ENCODE measurements at regions not wholly inside any gene's neighbourhood (a gene's known extent, or its start where the extent isn't known, plus 50 kb on each side); places are given as distances from the start of the nearest gene placed in this dataset.

DNA sequence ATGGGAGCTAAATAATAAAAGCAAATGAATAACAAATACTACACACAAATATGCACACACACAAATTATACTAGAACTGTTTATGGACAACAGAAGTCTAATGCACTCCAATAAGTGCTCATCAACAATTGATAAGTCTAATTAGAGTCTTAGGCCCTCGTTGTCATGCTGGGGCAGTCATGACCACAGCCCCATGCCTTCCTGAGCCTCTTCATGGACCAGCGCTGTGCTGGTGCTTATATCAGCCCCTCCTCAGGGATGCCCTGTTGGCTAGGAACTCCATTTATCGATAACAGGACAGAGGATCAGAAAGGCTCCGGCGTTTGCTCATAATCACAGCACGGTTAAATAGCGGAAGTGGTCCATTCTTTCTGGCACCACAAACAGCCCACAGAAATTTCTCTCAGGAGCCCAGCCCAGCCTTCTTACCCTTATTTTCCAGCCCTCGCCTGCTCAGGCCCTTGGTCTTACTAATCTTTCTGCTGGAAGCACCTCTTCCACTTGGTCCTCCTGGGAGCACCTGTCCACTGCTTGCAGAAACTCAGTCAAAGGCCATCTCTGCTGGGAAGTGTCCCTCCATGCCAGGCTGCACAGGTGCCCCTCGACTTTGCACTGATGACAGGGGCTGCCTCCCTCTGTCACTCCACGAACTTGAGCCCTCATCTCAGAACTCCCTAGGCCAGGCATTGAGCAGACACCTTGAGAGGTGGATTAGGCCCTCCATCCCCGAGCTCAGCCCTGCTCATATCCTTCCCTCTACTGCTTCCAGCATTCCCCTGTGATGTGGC is 500.2 kb upstream of the HS6ST1 start:
- TF ChIP-seq EZH2 (IDR thresholded peaks at IDR 0.05; ENCODE audit: borderline replicate concordance, low read depth, low read length, severe bottlenecking) (no peak), CTCF (IDR thresholded peaks at IDR 0.05; ENCODE audit: extremely low read depth in 1 of 2, insufficient read depth in 1 of 2, low read depth in 1 of 2, low read length in 2 of 2) (no peak), POLR2AphosphoS5 (IDR thresholded peaks at IDR 0.05; ENCODE audit: insufficient read depth, low read depth, low read length) (no peak), FOS (IDR thresholded peaks at IDR 0.05; ENCODE audit: borderline replicate concordance, insufficient read depth, low read length) (no peak), POLR2A (IDR thresholded peaks at IDR 0.05; ENCODE audit: low read depth, low read length) (no peak), MYC (IDR thresholded peaks at IDR 0.05; ENCODE audit: low read depth, low read length) (no peak)
